H1 (cell line): ENCODE measurements at regions not wholly inside any gene's neighbourhood (a gene's known extent, or its start where the extent isn't known, plus 50 kb on each side); places are given as distances from the start of the nearest gene placed in this dataset.

ENCODE experiments used
- CHD7 ChIP-seq: fragments of 300-600 bp; sonication (generic); IDR thresholded peaks from 2 replicates; pipeline ENCODE4 v1.7.1; 2012; ENCODE audit warnings: low read length, moderate library complexity, mild to moderate bottlenecking, inconsistent platforms; ENCODE audit not compliant: insufficient replicate concordance
- EP300 ChIP-seq, 2 experiments: IDR thresholded peaks; 1 replicate in 1 of 2; 2 replicates in 1 of 2; pipeline ENCODE4 v1.6.1; 2011 to 2012; ENCODE audit warnings: low read depth in 2 of 2, low read length in 2 of 2, mild to moderate bottlenecking in 2 of 2, borderline replicate concordance in 1 of 2, inconsistent platforms in 1 of 2, moderate library complexity in 1 of 2
- GABPA ChIP-seq: IDR thresholded peaks from 2 replicates; pipeline ENCODE4 v1.6.1; 2011; ENCODE audit warnings: mild to moderate bottlenecking, low read length, moderate library complexity, borderline replicate concordance; ENCODE audit not compliant: insufficient read depth
- MAFK ChIP-seq: IDR thresholded peaks from 2 replicates; pipeline ENCODE4 v1.6.1; 2012; ENCODE audit warnings: low read depth, mild to moderate bottlenecking, improper control_type of control experiment, low read length
- NRF1 ChIP-seq: IDR thresholded peaks from 2 replicates; pipeline ENCODE4 v1.6.1; 2011; ENCODE audit warnings: mild to moderate bottlenecking, low read depth, low read length, improper control_type of control experiment
- TF ChIP-seq, protein P1 (sequence below): IDR thresholded peaks from 2 replicates; pipeline ENCODE4 v1.6.1; 2012; ENCODE audit warnings: inconsistent platforms
- TF ChIP-seq, protein P2 (sequence below): IDR thresholded peaks from 2 replicates; pipeline ENCODE4 v1.6.1; 2012; ENCODE audit warnings: inconsistent platforms

GRCh38 chr15:36358094-36358493 is 221.3 kb upstream of the CDIN1 start (continued):
- TF ChIP-seq, protein P1, sequence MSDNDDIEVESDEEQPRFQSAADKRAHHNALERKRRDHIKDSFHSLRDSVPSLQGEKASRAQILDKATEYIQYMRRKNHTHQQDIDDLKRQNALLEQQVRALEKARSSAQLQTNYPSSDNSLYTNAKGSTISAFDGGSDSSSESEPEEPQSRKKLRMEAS: no peak
- TF ChIP-seq CHD7: no peak
- TF ChIP-seq EP300 (IDR thresholded peaks at IDR 0.05; ENCODE audit: borderline replicate concordance in 1 of 2, low read depth in 2 of 2, low read length in 2 of 2): no peak
- TF ChIP-seq, protein P2, sequence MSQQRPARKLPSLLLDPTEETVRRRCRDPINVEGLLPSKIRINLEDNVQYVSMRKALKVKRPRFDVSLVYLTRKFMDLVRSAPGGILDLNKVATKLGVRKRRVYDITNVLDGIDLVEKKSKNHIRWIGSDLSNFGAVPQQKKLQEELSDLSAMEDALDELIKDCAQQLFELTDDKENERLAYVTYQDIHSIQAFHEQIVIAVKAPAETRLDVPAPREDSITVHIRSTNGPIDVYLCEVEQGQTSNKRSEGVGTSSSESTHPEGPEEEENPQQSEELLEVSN: no peak
- TF ChIP-seq GABPA: no peak
- TF ChIP-seq MAFK: no peak
- no peak for TF ChIP-seq NRF1
